K562 (cell line): ENCODE measurements at regions not wholly inside any gene's neighbourhood (a gene's known extent, or its start where the extent isn't known, plus 50 kb on each side); places are given as distances from the start of the nearest gene placed in this dataset.

ENCODE experiments used
- ATAC-seq: fragments of 200-7000 bp; cut with Tn5 transposase; 3 replicates; pipeline ENCODE4 v1.9.1; 2020; ENCODE audit warnings: moderate library complexity
- BruUV-seq: library from RNA; stranded (reverse); fragments of 400-500 nt; replicated peaks from 2 replicates; lab custom pipeline; 2021; lab: Mats Ljungman, UMichigan
- CTCF ChIA-PET: fragments of 300-600 bp; formaldehyde crosslinking; extraction: SDS; loops from one replicate; lab custom pipeline; 2021; ENCODE audit warnings: low intra/inter-chr PET ratio; lab: Yijun Ruan, JAX
- POLR2A ChIA-PET: fragments of 300-600, 350-650 bp; sonication (Branson Sonifier 250); formaldehyde crosslinking; extraction: SDS; loops from one replicate; lab custom pipeline; 2021; ENCODE audit warnings: antibody characterized with exemption, inconsistent platforms; lab: Yijun Ruan, JAX
- DNase-seq, 4 experiments: peaks; one replicate each; pipeline versions ENCODE4 v3.0.0 to v3.0.0-alpha.2; 2011 to 2018; ENCODE audit warnings: low spot score in 3 of 4, mixed read lengths in 3 of 4; ENCODE audit errors: extremely low read depth in 1 of 4
- FAIRE-seq: peaks from 2 replicates; lab custom pipeline; 2011; peaks lifted over from hg19 to GRCh38; lab: Jason Lieb, UNC
- H2AFZ ChIP-seq: 2 replicates; pipeline ENCODE4 v1.6.0; 2011; ENCODE audit warnings: low read depth, low read length, control low read depth, inconsistent platforms
- H3K27ac ChIP-seq: fragments of 200-600 bp; 3 replicates; pipeline ENCODE4 v1.8.0; 2011; ENCODE audit warnings: low read depth, mild to moderate bottlenecking, control low read depth, inconsistent platforms, low read length, moderate library complexity, mixed read lengths; ENCODE audit errors: extremely low read depth
- H3K27me3 ChIP-seq, 2 experiments: fragments of 300-600 bp in 1 of 2; 2 replicates in 1 of 2; 3 replicates in 1 of 2; pipeline versions ENCODE4 v1.6.0 to v1.8.0; 2011; ENCODE audit warnings: inconsistent platforms in 2 of 2, low read length in 2 of 2, mild to moderate bottlenecking in 1 of 2, mixed read lengths in 1 of 2, moderate library complexity in 1 of 2; ENCODE audit not compliant: control insufficient read depth in 2 of 2, insufficient read depth in 2 of 2
- H3K36me3 ChIP-seq: fragments of 300-600 bp; 3 replicates; pipeline ENCODE4 v1.8.0; 2011; ENCODE audit warnings: mild to moderate bottlenecking, low read length, inconsistent platforms; ENCODE audit not compliant: control insufficient read depth, insufficient read depth
- H3K4me1 ChIP-seq, 2 experiments: fragments of 200-600 bp in 1 of 2; replicated peaks in 1 of 2; 2 replicates in 1 of 2; 3 replicates in 1 of 2; pipeline versions ENCODE4 v1.5.1 to v1.8.0; 2011; ENCODE audit warnings: inconsistent platforms in 2 of 2, low read length in 2 of 2, mild to moderate bottlenecking in 1 of 2, mixed read lengths in 1 of 2, moderate library complexity in 1 of 2; ENCODE audit not compliant: control insufficient read depth in 2 of 2, insufficient read depth in 2 of 2
- H3K4me2 ChIP-seq: 2 replicates; pipeline ENCODE4 v1.6.1; 2011; ENCODE audit warnings: low read length, control low read depth, inconsistent platforms, mixed read lengths; ENCODE audit not compliant: insufficient read depth
- H3K4me3 ChIP-seq: fragments of 200-600 bp; sonication (generic), shearing (Covaris generic); 2 replicates; pipeline ENCODE4 v1.5.1; 2016; ENCODE audit warnings: control low read depth, inconsistent platforms
- H3K79me2 ChIP-seq: fragments of 200-600 bp; 3 replicates; pipeline ENCODE4 v1.8.0; 2011; ENCODE audit warnings: low read length, inconsistent platforms; ENCODE audit not compliant: control insufficient read depth, insufficient read depth
- H3K9ac ChIP-seq, 2 experiments: 2 replicates each; pipeline versions ENCODE4 v1.6.0 to v1.6.1; 2011; ENCODE audit warnings: low read depth in 2 of 2, low read length in 2 of 2, control low read depth in 1 of 2, inconsistent platforms in 1 of 2, mild to moderate bottlenecking in 1 of 2, mixed read lengths in 1 of 2; ENCODE audit not compliant: insufficient read depth in 1 of 2
- H3K9me1 ChIP-seq: one replicate; pipeline ENCODE4 v1.6.0; 2011; ENCODE audit warnings: inconsistent platforms, mild to moderate bottlenecking, low read length, moderate library complexity; ENCODE audit not compliant: control insufficient read depth, insufficient read depth
- H3K9me3 ChIP-seq: replicated peaks from 2 replicates; pipeline ENCODE4 v1.5.1; 2011; ENCODE audit warnings: low read depth, low read length, inconsistent platforms; ENCODE audit not compliant: control insufficient read depth, insufficient read depth
- H4K20me1 ChIP-seq: replicated peaks from 2 replicates; pipeline ENCODE4 v1.6.1; 2011; ENCODE audit warnings: low read length, inconsistent platforms, mixed read lengths; ENCODE audit not compliant: control insufficient read depth, insufficient read depth
- FOXA3 ChIP-seq, 2 experiments: fragments of 450-650 bp in 1 of 2; sonication (generic) in 1 of 2; formaldehyde crosslinking; IDR thresholded peaks in 1 of 2; conservative IDR thresholded peaks in 1 of 2; 2 replicates each; pipeline versions ENCODE4 v1.4.0 to v1.8.0; 2020 to 2022; ENCODE audit warnings: mild to moderate bottlenecking in 2 of 2, missing genetic modification reagents in 1 of 2
- HDAC1 ChIP-seq, 2 experiments: fragments of 450-650 bp; IDR thresholded peaks; 2 replicates each; pipeline ENCODE4 v1.6.1; 2016 to 2017; ENCODE audit warnings: inconsistent platforms in 1 of 2, mild to moderate bottlenecking in 1 of 2, moderate library complexity in 1 of 2
- ILF3 ChIP-seq: fragments of 450-650 bp; IDR thresholded peaks from 2 replicates; pipeline ENCODE4 v1.6.1; 2018; ENCODE audit warnings: antibody characterized with exemption, mild to moderate bottlenecking, moderate library complexity, borderline replicate concordance
- KAT2B ChIP-seq: IDR thresholded peaks from one replicate; pipeline ENCODE4 v1.6.1; 2012; ENCODE audit warnings: low read depth, mild to moderate bottlenecking, control low read depth, inconsistent platforms, low read length, moderate library complexity
- REST ChIP-seq, 2 experiments: fragments of 450-650 bp; formaldehyde crosslinking in 1 of 2; IDR thresholded peaks; 2 replicates each; pipeline versions ENCODE4 v1.4.0 to v1.6.1; 2014 to 2020; ENCODE audit warnings: mild to moderate bottlenecking in 2 of 2, borderline replicate concordance in 1 of 2, low read depth in 1 of 2
- SMARCC2 ChIP-seq: fragments of 450-650 bp; IDR thresholded peaks from 2 replicates; pipeline ENCODE4 v1.6.1; 2017; ENCODE audit warnings: antibody characterized with exemption, moderate library complexity, mild to moderate bottlenecking, low read depth
- SNAPC5 ChIP-seq: fragments of 250-450 bp; sonication (Bioruptor Pico); IDR thresholded peaks from 2 replicates; pipeline ENCODE4 v1.8.0; 2021; ENCODE audit warnings: moderate library complexity, mild to moderate bottlenecking, inconsistent platforms
- UBTF ChIP-seq, 2 experiments: IDR thresholded peaks; 2 replicates each; pipeline ENCODE4 v1.6.1; 2012; ENCODE audit warnings: improper control_type of control experiment in 2 of 2, low read depth in 2 of 2, low read length in 2 of 2, borderline replicate concordance in 1 of 2
- ZNF133 ChIP-seq: fragments of 250-450 bp; sonication (Bioruptor Pico); IDR thresholded peaks from 2 replicates; pipeline ENCODE4 v1.4.0; 2020; ENCODE audit warnings: mild to moderate bottlenecking
- WGBS: fragments of 100-300 bp; shearing (Covaris generic); methylation state at CpG from one replicate; pipeline ENCODE4 v1.1.6; 2016; ENCODE audit warnings: low coverage, mixed read lengths; ENCODE audit not compliant: insufficient coverage; ENCODE audit errors: missing lambda C conversion rate; 5-methylcytosine and 5-hydroxymethylcytosine counted together
- in situ Hi-C: fragments of 300-500 bp; cut with MboI; formaldehyde crosslinking; loops from 4 replicates; pipeline ENCODE4 v1.15.0; 2018; ENCODE audit warnings: inconsistent platforms, mixed read lengths
- intact Hi-C: fragments of 100-400 bp; cut with micrococcal nuclease; formaldehyde crosslinking; loops from 2 replicates; pipeline ENCODE4 v1.14.2; 2022

- no TSS peak for BruUV-seq
- intact Hi-C loops (no loop called here), in situ Hi-C loops (loop anchor here (25.0 kb wide), 1 partner anchor 902 kb away; no protein-coding TSS in a partner anchor)
- TF ChIP-seq ZNF133 (CRISPR knock-in tag) (no peak), SNAPC5 (CRISPR knock-in tag) (no peak), ILF3 (no peak), UBTF (IDR thresholded peaks at IDR 0.05; ENCODE audit: borderline replicate concordance in 1 of 2, low read depth in 2 of 2, low read length in 2 of 2) (no peak), REST (IDR thresholded peaks at IDR 0.05; ENCODE audit: borderline replicate concordance) (no peak), REST (CRISPR knock-in tag; IDR thresholded peaks at IDR 0.05; ENCODE audit: low read depth) (no peak), HDAC1 (IDR thresholded peaks at IDR 0.05) (no peak), FOXA3 (CRISPR knock-in tag; conservative IDR thresholded peaks at IDR 0.05 in 1 of 2, IDR thresholded peaks at IDR 0.05 in 1 of 2) (no peak), KAT2B (no peak), SMARCC2 (no peak)
- H3K4me1 ChIP-seq, result no peaks in the 10 kb centered on the region
- H3K9me1 ChIP-seq, result no peaks in the 10 kb centered on the region
- H2AFZ ChIP-seq, result no peak overlapping the region
- H3K4me2 ChIP-seq, result no peak overlapping the region
- no peak overlapping the region for H3K9ac ChIP-seq
- ATAC-seq (no peak), DNase-seq (no peak), FAIRE-seq (no peak)
- peaks cover 10% of the 10 kb centered on the region; the same call in 1 of the 2 replicates for H4K20me1 ChIP-seq
- H3K27me3 ChIP-seq, result peaks cover 0 to 4% of the 10 kb centered on the region in 2 experiments; a peak in 1 of 5 replicates
- H3K27ac ChIP-seq, result no peak overlapping the region
- no peaks in the 10 kb centered on the region for H3K79me2 ChIP-seq
- POLR2A ChIA-PET, result no interaction called here
- H3K36me3 ChIP-seq, result no peaks in the 10 kb centered on the region
- CTCF ChIA-PET, result no interaction called here
- 7% methylated on average over 12 of the region's 90 CpGs for WGBS
- no peak overlapping the region for H3K4me3 ChIP-seq
- H3K9me3 ChIP-seq, result no peaks in the 10 kb centered on the region
These were observed 1338.8 kb downstream of the BRD1 start for GRCh38 chr22:48488611-48489511.
